ENCODE measurements at regions not wholly inside any gene's neighbourhood (a gene's known extent, or its start where the extent isn't known, plus 50 kb on each side); places are given as distances from the start of the nearest gene placed in this dataset.
"Not testable (repeated sequence)": the region's sequence is repeated elsewhere in the genome, so short reads cannot be mapped to it uniquely, and the experiment has no call there.

GRCh38 chr16:58983181-58983965 is 249.3 kb upstream of the GOT2 start:
- not testable (repeated sequence) for DNase-seq (ENCODE audit: low read depth in 3 of 3, low spot score in 2 of 3)

DNA sequence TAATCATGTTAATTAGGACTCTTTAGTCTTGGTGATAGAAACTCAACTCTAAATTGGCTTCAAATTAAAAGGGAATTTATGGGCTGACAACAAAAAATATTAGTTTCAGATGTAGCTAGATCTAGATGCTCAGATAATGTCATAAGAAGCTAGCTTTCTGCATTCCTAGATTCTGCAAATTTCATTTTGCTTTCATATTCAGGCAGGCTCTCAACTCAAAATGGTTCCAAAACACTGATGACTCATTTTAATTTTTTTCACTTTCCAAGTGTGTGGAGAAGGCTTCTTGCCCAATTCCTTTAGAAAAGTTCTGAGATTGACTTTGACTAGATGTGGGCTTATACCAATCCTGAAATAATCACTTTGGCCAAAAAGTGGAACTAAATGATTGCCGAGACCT is 236.7 kb upstream of the GOT2 start:
- no peak for DNase-seq (ENCODE audit: low read depth in 3 of 3, low spot score in 2 of 3)

DNA sequence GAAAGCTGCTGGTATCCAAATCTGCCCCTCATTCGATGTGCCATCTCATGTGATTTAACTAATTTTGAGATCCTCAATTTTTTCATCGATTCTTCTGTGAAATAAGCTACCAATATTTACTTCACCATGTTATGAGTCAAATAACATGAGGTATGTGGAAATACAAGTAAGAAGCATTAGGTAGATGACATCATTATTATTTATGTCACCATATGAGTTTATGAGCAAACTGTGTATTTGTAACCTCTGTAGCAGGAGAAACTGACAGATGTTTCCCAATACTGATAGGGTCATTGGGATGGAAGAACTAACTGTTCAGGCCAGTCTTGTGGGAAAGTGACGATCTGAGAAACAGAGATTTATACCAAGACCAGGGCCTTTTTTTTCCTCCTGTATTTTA is 229.4 kb upstream of the GOT2 start:
- no peak for DNase-seq (ENCODE audit: low read depth in 3 of 3, low spot score in 2 of 3)

DNA sequence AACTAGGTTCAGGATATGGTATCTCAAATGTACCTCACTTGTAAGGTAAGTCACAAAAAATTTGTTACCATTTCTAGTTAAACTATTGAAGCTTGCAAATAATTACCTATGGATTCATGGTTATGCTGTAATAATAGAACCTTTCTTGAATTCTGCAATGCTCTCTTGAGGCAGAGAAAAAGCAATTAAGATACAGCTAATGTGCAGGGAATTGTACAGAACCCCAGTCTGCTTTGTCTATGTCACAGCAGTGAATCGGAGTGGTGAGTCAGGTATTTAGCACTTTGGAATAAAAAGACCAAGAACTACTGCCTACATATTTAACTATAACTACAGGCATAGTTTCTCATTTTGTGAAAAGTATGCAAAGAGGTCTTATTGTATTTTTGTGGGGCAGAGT is 228.7 kb upstream of the GOT2 start:
- DNase-seq (ENCODE audit: low read depth in 3 of 3, low spot score in 2 of 3) = no peak

DNA sequence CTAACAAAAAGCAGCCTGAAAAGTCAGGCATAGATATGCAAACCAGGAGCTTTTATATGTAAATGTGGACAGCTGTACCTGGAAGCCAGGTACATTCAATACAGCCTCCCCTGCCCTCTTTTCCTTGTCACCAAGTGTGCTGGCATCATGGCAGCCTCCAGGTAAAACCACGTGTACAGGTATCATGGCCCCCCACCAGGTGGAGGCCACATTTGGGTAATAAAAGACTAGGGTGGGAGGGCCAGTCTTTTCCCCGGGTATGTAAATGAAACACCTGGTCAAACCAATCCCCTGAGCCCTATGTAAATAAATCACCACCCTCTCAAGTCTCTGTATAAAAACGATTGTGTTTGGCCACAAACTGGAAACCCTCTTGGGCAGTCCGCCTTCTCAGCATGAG is 226.4 kb upstream of the GOT2 start:
- no peak for DNase-seq (ENCODE audit: low read depth in 3 of 3, low spot score in 2 of 3)

GRCh38 chr16:58960034-58960433 is 225.9 kb upstream of the GOT2 start:
- DNase-seq (ENCODE audit: low read depth in 3 of 3, low spot score in 2 of 3) = no peak

DNA sequence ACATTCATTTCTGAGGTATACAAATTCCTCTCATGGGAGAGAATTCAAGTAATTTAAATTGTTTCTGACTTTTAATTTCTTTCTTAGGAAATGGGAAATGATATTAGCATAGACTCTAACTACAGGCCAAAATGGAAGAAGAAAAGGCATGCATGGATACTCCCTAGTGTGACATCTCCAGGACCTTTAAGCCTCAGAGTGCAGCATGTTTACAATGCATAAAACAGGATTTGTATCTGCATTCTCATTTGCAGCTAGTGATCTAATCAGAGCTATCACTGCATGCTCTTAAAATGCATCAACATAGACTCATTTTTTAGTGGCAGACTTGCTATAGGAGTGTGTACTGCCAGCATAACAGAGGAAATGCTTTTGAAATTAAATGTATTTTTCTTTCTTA is 224.6 kb upstream of the GOT2 start:
- no peak for DNase-seq (ENCODE audit: low read depth in 3 of 3, low spot score in 2 of 3)

- DNase-seq (ENCODE audit: low read depth in 3 of 3, low spot score in 2 of 3) = no peak
These were observed 214.1 kb upstream of the GOT2 start for GRCh38 chr16:58948244-58948643.

- DNase-seq (ENCODE audit: low read depth in 3 of 3, low spot score in 2 of 3) = no peak
These were observed 206.5 kb upstream of the GOT2 start for GRCh38 chr16:58940609-58941008.

DNA sequence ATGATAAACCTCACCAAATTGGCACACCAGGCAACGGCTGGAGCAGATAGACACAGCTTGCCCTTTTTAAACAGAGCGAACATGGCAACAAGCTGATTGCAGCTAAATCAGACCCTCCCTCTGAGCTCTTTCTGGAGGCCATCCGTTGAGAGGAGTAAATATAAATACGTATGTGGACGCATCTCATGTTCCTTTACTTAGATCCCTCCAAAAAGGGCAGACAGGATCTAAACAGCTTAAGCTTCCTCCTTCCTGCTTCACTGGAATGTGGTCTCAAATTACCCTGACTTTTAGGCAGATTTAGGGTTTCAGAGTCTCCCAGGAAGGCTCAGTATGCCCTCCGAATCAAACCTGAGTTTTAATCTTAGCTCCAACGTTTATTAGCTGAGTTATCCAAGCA is 204.7 kb upstream of the GOT2 start:
- peak in 2 of 3 donors; percentile 18 to 27 for DNase-seq (ENCODE audit: low read depth in 3 of 3, low spot score in 2 of 3)

GRCh38 chr16:58937661-58938060 is 203.5 kb upstream of the GOT2 start:
- no peak for DNase-seq (ENCODE audit: low read depth in 3 of 3, low spot score in 2 of 3)

DNA sequence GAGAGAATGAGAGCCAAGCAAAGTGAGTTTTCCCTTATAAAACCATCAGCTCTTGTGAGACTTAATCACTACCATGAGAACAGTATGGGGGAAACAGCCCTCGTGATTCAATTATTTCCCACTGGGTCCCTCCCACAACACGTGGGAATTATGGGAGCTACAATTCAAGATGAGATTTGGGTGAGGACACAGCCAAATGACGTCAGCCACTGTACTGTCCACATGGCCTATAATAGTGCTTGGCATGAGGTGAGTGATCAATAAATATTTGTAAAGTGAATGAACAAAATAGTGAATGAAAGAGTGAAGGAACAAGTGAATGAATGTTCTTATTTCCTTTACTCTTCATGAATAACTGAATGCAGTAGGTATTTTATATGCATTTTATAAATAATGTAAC is 199.1 kb upstream of the GOT2 start:
- DNase-seq (ENCODE audit: low read depth in 3 of 3, low spot score in 2 of 3) = no peak

DNA sequence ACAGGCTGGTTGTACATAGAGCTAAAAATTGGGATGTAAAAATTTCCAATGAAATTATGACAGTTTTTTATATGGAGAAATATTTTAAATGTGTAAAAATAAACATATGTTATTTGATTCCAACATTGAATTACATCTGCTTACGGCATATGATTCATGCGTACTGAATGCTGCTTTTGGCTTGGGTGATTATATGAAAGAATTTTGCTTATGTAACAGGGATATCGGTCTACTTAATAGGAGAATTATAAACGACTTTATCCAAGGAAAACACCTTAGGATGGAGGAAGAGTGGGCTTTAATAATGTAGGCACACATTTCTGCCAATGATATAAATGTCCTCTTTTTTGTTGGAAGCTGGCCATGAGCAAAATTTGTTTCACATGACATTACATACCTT is 197.3 kb upstream of the GOT2 start:
- DNase-seq (ENCODE audit: low read depth in 3 of 3, low spot score in 2 of 3) = no peak

- no peak for DNase-seq (ENCODE audit: low read depth in 3 of 3, low spot score in 2 of 3)
These were observed 189.0 kb upstream of the GOT2 start for GRCh38 chr16:58923094-58923493.

DNA sequence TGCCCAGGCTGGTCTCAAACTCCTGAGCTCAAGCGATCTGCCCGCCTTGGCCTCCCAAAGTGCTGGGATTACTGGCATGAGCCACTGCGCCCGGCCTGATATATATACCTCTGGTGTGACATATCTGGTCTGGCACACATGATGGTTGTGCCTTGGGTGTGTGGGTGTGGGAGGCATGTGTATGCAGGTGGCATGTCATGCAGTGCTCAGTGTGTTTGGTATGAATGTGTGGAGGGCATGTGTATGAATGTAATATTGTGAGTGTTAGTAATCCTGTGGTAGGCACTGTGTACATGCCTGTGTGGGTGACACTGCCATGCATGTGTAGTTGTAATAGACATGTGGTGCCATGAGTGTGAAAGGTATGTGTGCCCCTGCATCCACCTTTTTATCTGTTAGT is 179.3 kb upstream of the GOT2 start:
- no peak for DNase-seq (ENCODE audit: low read depth in 3 of 3, low spot score in 2 of 3)

GRCh38 chr16:58912571-58912970 is 178.5 kb upstream of the GOT2 start:
- DNase-seq (ENCODE audit: low read depth in 3 of 3, low spot score in 2 of 3) = no peak

DNA sequence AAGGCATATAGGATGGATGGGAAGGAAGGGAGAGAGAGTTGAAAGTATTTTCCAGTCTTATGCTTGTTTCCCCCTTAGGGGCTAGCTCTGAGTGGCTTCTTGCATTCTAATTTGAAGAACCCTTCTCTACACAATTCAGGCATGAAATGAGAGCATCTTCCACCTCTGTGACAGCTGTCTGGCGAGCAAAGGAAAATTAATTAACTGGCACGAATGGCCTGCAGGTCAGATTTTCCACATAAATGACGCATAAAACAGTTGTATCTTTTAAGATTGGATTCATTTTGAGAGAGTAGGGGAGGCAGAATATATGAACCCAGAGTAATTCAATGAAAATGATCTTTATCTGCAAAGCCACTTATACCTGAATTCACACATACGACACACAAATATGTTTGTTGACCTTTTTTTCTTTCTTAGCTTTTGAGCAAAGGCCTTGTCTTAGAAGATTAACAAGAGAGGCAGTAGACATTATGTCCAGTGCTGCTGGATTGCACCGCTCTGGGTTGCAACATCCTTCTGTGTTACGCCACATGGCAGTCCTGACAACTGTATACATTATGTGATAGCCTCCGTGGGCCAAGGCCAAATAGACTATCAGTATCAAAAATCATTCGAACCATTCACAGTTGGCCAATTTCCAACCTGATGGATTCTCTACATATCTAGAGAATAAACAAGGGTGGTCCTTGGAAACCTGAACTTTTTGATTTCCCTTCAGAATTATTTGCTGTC is 173.0 kb upstream of the GOT2 start:
- DNase-seq (ENCODE audit: low read depth in 3 of 3, low spot score in 2 of 3) = no peak

- DNase-seq (ENCODE audit: low read depth in 3 of 3, low spot score in 2 of 3) = no peak
These were observed 170.2 kb upstream of the GOT2 start for GRCh38 chr16:58904291-58904690.

GRCh38 chr16:58889516-58889915 is 155.4 kb upstream of the GOT2 start:
- no peak for DNase-seq (ENCODE audit: low read depth in 3 of 3, low spot score in 2 of 3)

DNA sequence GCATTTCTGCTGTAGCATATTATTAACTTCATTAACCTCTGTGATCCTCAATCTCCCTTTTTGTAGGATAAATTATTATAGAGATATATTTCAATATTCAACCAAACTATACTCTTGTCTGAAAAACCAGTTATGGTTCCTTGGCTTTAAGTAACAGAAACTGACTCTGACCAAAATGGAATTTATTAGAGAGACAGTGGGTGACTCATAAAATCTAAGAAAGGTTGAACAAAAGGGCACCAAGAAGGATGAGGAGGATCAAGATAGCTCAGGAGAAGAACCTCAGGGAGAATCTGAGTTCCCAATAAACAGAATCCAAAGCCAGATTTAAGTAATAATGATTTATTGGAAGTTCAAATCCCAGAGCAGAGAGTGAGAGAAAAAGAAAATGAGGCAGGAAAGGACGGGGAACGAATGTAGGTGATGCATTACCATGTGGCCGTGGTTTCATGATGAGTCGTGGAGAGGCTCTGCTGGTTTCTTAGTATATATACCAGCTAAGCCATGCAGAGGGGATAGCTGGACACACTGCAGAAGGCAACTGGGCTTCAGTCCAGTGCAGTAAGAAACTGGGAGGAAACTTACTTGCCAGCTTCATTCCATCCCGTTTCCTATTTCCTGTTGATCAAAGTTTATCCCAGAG is 151.5 kb upstream of the GOT2 start:
- no peak for DNase-seq (ENCODE audit: low read depth in 3 of 3, low spot score in 2 of 3)

GRCh38 chr16:58884141-58884540 is 150.0 kb upstream of the GOT2 start:
- no peak for DNase-seq (ENCODE audit: low read depth in 3 of 3, low spot score in 2 of 3)

- DNase-seq (ENCODE audit: low read depth in 3 of 3, low spot score in 2 of 3) = no peak
These were observed 149.0 kb upstream of the GOT2 start for GRCh38 chr16:58883131-58883530.

Data from right renal cortex interstitium (tissue), 3 donors.